ENCODE measurements at regions not wholly inside any gene's neighbourhood (a gene's known extent, or its start where the extent isn't known, plus 50 kb on each side); places are given as distances from the start of the nearest gene placed in this dataset.

GRCh38 chr5:5904113-5904512, 474.2 kb downstream of the MED10 start:
- no peaks in the 10 kb centered on the region for H3K27me3 ChIP-seq

GRCh38 chr5:5902678-5903646, 475.4 kb downstream of the MED10 start:
- Histone ChIP-seq H3K27me3 (no peaks in the 10 kb centered on the region), H3K4me1 (no peaks in the 10 kb centered on the region), H3K36me3 (no peaks in the 10 kb centered on the region), H3K27ac (no peak overlapping the region), H3K9me3 (no peaks in the 10 kb centered on the region), H3K4me3 (no peak overlapping the region)
- TF ChIP-seq POLR2A (IDR thresholded peaks at IDR 0.05) (no peak), CTCF (IDR thresholded peaks at IDR 0.05) (no peak)
- DNase-seq, result no peak

More at GRCh38 chr5:5904113-5904512, 474.2 kb downstream of the MED10 start:
- Histone ChIP-seq H3K36me3 (no peaks in the 10 kb centered on the region), H3K9me3 (no peaks in the 10 kb centered on the region), H3K4me1 (no peaks in the 10 kb centered on the region), H3K4me3 (no peak overlapping the region), H3K27ac (no peak overlapping the region)
- no peak for TF ChIP-seq CTCF (IDR thresholded peaks at IDR 0.05)
- no peak for DNase-seq

DNA sequence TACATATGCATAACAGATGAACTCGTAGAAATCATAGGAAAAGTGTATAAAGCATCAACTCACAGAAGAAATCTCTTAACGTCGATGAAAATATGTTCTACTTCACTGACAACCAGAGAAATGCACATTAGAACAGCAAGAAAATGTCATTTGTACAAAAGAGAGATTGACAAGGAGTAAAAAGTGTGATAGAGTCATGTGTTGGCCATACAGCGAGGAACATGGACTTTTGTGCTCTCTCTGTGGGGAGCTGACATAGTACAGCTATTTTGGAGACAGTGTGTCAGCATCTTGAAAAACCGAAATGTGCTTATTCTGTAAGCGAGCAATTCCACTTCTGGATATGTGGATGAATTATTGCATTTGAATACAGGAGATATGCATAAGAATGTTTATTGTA, 477.9 kb downstream of the ICE1 start:
- Histone ChIP-seq H3K36me3 (no peaks in the 10 kb centered on the region), H3K4me3 (no peak overlapping the region), H3K27ac (no peak overlapping the region), H3K9me3 (no peaks in the 10 kb centered on the region), H3K27me3 (no peaks in the 10 kb centered on the region), H3K4me1 (no peaks in the 10 kb centered on the region)
- no peak for DNase-seq
- TF ChIP-seq CTCF (IDR thresholded peaks at IDR 0.05) (no peak), POLR2A (IDR thresholded peaks at IDR 0.05) (no peak)

DNA sequence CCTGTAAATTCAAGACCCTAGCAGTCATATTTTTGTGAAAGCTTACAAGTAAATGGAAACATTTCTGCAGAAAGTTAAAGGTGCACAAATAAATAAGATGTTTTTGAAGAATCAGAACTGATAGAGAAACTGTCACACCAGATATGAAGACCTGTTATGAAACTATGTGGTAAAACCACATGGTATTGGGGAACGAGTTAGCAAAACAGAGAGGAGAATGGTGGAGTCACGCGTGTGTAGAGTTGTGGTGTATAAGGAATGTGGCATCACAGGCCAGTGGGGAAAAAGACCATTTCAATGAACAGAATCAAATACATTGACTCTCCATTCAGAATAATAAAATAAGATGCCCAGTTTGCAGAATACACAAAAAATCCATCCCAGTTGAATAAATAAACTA, 477.2 kb downstream of the ICE1 start:
- H3K9me3 ChIP-seq, result no peaks in the 10 kb centered on the region
- H3K4me3 ChIP-seq, result no peak overlapping the region
- TF ChIP-seq CTCF (IDR thresholded peaks at IDR 0.05), result no peak
- TF ChIP-seq POLR2A (IDR thresholded peaks at IDR 0.05), result no peak
- no peaks in the 10 kb centered on the region for H3K27me3 ChIP-seq
- no peak for DNase-seq
- H3K36me3 ChIP-seq, result no peaks in the 10 kb centered on the region
- H3K27ac ChIP-seq, result no peak overlapping the region
- no peaks in the 10 kb centered on the region for H3K4me1 ChIP-seq

- Histone ChIP-seq H3K4me1 (no peaks in the 10 kb centered on the region), H3K4me3 (no peak overlapping the region), H3K27ac (no peak overlapping the region), H3K27me3 (no peaks in the 10 kb centered on the region), H3K9me3 (no peaks in the 10 kb centered on the region), H3K36me3 (no peaks in the 10 kb centered on the region)
- TF ChIP-seq POLR2A (IDR thresholded peaks at IDR 0.05), result no peak
- no peak for TF ChIP-seq CTCF (IDR thresholded peaks at IDR 0.05)
- DNase-seq, result no peak
Observed at GRCh38 chr5:5888284-5888683, 465.8 kb downstream of the ICE1 start.

Data from Peyer's patch (tissue), 4 donors.